Brain microvascular endothelial cell (primary cell): ENCODE measurements at regions not wholly inside any gene's neighbourhood (a gene's known extent, or its start where the extent isn't known, plus 50 kb on each side); places are given as distances from the start of the nearest gene placed in this dataset.

Experiments
- DNase-seq: peaks from one replicate; pipeline ENCODE4 v3.0.0-alpha.2; 2020
- H3K27ac ChIP-seq: fragments of 250-450 bp; sonication (Bioruptor Pico); 2 replicates; pipeline ENCODE4 v1.5.1; 2020; ENCODE audit warnings: mild to moderate bottlenecking, moderate library complexity
- H3K27me3 ChIP-seq: fragments of 250-450 bp; sonication (Bioruptor Pico); replicated peaks from 2 replicates; pipeline ENCODE4 v1.5.1; 2020; ENCODE audit warnings: mild to moderate bottlenecking
- H3K36me3 ChIP-seq: fragments of 250-450 bp; sonication (Bioruptor Pico); replicated peaks from 2 replicates; pipeline ENCODE4 v1.5.1; 2020; ENCODE audit warnings: mild to moderate bottlenecking
- H3K4me3 ChIP-seq: 2 replicates; pipeline ENCODE4 v1.5.1; 2011; ENCODE audit warnings: low read depth, mild to moderate bottlenecking, control low read depth, low read length, moderate library complexity
- CTCF ChIP-seq: IDR thresholded peaks from 2 replicates; pipeline ENCODE4 v1.5.1; 2011; ENCODE audit warnings: low read depth, mild to moderate bottlenecking, moderate library complexity, low read length, control low read depth, inconsistent platforms; ENCODE audit errors: missing control alignments
- in situ Hi-C: cut with HindIII; loops from 2 replicates; pipeline ENCODE4 v1.10.0; 2017; ENCODE audit warnings: low sequenced_read_pairs, low pct_ligation_motif_present

DNA sequence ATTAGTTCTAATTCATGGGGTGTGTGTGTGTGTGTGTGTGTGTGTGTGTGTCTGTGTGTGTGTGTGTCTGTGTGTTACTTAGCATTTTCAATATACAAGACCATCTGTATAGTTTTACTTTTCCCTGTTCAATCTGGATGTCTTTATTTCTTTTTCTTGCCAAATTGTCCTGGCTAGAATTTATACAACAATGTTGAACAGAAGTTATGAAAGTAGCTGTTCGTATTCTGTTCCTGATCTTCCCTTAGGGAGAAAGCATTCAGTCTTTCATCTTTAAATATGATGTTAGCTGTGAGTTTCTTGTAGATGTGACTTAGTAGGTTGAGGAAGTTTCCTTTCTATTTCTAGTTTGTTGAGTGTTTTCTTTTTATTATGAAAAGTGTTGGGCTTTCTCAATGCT, 101.0 kb upstream of the ADRA1D start:
- no peak for TF ChIP-seq CTCF
- H3K4me3 ChIP-seq: no peak overlapping the region
- no peaks in the 10 kb centered on the region for H3K27me3 ChIP-seq
- H3K36me3 ChIP-seq: no peaks in the 10 kb centered on the region
- in situ Hi-C loops: no loop called here
- H3K27ac ChIP-seq: no peak overlapping the region
- DNase-seq: no peak

- in situ Hi-C loops: no loop called here
- no peak overlapping the region for H3K4me3 ChIP-seq
- no peaks in the 10 kb centered on the region for H3K27me3 ChIP-seq
- DNase-seq: no peak
- no peak overlapping the region for H3K27ac ChIP-seq
- no peaks in the 10 kb centered on the region for H3K36me3 ChIP-seq
- no peak for TF ChIP-seq CTCF
These were observed 95.6 kb upstream of the ADRA1D start for GRCh38 chr20:4344670-4345069.

DNA sequence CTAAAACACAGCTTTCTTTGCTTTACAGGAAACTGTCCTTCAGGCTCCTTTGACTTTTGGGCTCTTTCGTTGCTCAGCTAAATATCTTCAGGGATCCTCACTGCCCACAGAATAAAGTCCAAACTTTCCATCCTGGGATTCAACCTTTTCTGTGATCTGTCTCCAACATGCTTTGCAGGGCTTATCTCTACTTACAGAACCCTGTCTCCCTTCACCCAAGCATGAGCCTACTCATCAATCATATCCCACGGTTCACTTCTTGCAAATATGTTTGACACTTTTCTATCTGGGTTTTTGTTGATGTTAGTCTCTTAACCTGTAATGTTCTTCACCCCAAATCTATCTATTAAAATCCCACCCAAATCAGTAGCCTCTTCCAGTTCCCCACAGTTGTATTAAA, 93.5 kb upstream of the ADRA1D start:
- Histone ChIP-seq H3K36me3 (no peaks in the 10 kb centered on the region), H3K4me3 (no peak overlapping the region)

DNA sequence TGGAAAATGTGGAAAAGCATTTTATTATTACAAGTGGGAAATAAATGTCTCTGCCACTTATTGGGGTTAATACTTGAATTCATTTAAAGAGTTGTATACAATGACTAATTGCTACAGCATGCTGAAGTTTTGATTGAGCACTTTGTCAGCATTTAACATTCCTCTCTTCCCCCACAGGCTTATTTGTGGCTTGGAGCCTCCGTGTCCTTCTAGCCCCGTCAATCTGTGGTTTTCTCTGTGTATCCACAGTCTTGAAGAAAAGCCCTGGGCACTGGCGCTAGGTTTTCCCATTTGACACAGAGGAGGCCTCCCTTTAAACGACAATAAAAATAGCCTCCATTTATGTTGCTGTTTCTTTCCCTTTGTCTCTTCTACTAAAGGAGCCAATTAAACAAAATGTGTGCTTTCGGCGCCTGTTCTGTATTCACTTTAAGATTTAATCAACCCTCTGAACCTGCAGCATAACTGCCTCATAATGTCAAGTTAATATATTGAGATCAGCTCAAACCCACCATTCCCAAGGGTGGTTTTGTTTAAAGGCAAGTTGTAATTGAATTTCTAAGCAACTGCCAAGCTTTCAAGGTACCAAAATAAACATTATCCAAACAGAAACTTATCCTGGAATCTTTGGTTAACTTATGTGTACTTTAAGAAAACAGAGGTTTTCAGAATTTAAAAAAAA, 92.9 kb upstream of the ADRA1D start:
- Histone ChIP-seq H3K27ac (no peak overlapping the region), H3K4me3 (no peak overlapping the region), H3K27me3 (no peaks in the 10 kb centered on the region), H3K36me3 (no peaks in the 10 kb centered on the region)
- peak; percentile 26 for DNase-seq
- in situ Hi-C loops: no loop called here
- TF ChIP-seq CTCF: no peak

More for the DNA sequence above, 93.5 kb upstream of the ADRA1D start:
- Histone ChIP-seq H3K27me3 (no peaks in the 10 kb centered on the region), H3K27ac (no peak overlapping the region)
- no peak for TF ChIP-seq CTCF
- no peak for DNase-seq
- in situ Hi-C loops: no loop called here

GRCh38 chr20:4335722-4336121, 86.6 kb upstream of the ADRA1D start:
- no peak overlapping the region for H3K4me3 ChIP-seq
- no peaks in the 10 kb centered on the region for H3K27me3 ChIP-seq
- TF ChIP-seq CTCF: no peak
- H3K36me3 ChIP-seq: no peaks in the 10 kb centered on the region
- H3K27ac ChIP-seq: no peak overlapping the region
- in situ Hi-C loops: no loop called here
- no peak for DNase-seq

DNA sequence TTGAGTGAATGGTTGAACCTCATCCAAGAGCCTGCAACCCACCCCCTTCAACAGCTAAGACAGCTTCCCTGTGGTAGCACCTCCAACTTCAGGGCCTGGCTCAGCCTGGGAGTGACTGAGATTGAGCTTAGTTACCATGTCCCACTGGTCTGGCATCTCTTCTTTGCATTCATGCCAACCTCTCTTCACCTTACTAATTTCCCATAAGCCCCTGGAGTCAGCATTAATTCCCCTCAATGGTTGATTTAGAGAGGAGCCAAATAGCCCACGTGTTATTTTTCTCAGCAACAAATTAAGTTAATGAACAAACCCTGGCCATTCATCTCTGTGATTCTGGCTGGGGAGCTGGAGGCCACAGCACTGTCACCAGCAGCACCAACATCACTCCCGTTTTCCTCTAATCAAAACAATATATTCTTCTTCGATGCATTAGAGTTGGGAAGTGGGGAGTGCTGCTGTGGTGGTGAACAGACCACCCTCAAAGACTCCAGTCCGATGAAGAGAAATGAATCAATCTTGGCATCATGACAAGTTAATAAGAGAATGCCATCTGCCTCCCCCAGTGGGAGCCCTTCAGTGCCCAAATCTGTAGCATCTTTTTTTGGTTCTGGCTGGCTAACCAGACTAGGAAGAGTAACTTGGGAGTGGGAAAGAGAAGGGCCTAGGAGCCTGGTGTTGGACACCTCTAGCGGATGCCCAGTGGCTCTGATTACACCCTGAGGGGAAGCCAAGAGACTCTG, 83.2 kb upstream of the ADRA1D start:
- DNase-seq: no peak
- no peak for TF ChIP-seq CTCF
- Histone ChIP-seq H3K36me3 (no peaks in the 10 kb centered on the region), H3K4me3 (no peak overlapping the region), H3K27me3 (no peaks in the 10 kb centered on the region), H3K27ac (no peak overlapping the region)
- in situ Hi-C loops: no loop called here
